GM23338 (cell line): ENCODE measurements at regions not wholly inside any gene's neighbourhood (a gene's known extent, or its start where the extent isn't known, plus 50 kb on each side); places are given as distances from the start of the nearest gene placed in this dataset.

Experiments used
- POLR2AphosphoS5 ChIP-seq: IDR thresholded peaks from 2 replicates; pipeline ENCODE4 v1.6.1; 2016; ENCODE audit warnings: antibody characterized with exemption, low read depth
- TF ChIP-seq, protein P1 (sequence below), 2 experiments: fragments of 200-600 bp in 1 of 2; sonication (generic) in 1 of 2; conservative IDR thresholded peaks; 2 replicates each; pipeline versions ENCODE4 v1.5.1 to v1.6.1; 2016 to 2017; ENCODE audit warnings: antibody characterized with exemption in 2 of 2, low read depth in 2 of 2, mild to moderate bottlenecking in 2 of 2, moderate library complexity in 1 of 2

DNA sequence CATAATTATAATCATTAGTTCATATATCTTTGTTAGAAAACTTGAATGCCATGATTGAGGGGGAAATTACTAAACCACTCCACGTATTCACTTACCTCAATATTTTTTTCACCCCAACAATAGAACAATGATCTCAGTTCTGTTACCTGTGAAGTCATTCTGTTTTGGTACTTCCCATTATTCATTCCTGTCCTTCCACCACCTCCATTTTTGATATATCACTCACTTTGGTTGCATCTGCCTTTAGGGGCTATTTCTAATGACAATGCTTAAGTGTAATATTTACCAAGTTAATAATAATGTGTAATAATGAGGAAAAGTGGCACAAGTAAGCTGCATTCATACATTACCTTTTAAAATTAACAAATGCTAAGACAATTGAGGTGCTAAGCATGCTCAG, 218.4 kb downstream of the SPATA31D1 start:
- TF ChIP-seq, protein P1, sequence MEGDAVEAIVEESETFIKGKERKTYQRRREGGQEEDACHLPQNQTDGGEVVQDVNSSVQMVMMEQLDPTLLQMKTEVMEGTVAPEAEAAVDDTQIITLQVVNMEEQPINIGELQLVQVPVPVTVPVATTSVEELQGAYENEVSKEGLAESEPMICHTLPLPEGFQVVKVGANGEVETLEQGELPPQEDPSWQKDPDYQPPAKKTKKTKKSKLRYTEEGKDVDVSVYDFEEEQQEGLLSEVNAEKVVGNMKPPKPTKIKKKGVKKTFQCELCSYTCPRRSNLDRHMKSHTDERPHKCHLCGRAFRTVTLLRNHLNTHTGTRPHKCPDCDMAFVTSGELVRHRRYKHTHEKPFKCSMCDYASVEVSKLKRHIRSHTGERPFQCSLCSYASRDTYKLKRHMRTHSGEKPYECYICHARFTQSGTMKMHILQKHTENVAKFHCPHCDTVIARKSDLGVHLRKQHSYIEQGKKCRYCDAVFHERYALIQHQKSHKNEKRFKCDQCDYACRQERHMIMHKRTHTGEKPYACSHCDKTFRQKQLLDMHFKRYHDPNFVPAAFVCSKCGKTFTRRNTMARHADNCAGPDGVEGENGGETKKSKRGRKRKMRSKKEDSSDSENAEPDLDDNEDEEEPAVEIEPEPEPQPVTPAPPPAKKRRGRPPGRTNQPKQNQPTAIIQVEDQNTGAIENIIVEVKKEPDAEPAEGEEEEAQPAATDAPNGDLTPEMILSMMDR (conservative IDR thresholded peaks at IDR 0.05; ENCODE audit: low read depth in 2 of 2), result no peak
- TF ChIP-seq POLR2AphosphoS5, result no peak
